IMR-90 (cell line): ENCODE measurements at regions not wholly inside any gene's neighbourhood (a gene's known extent, or its start where the extent isn't known, plus 50 kb on each side); places are given as distances from the start of the nearest gene placed in this dataset.

Source experiments
- ATAC-seq: fragments of 200-7000 bp; cut with Tn5 transposase; 2 replicates; pipeline ENCODE4 v1.9.1; 2020; ENCODE audit warnings: low read depth, mild to moderate bottlenecking, moderate library complexity
- BruUV-seq: library from RNA; stranded (reverse); fragments of 400-500 nt; replicated peaks from 2 replicates; lab custom pipeline; 2021; lab: Mats Ljungman, UMichigan
- CTCF ChIA-PET: fragments of 300-600 bp; formaldehyde crosslinking; extraction: SDS; loops from one replicate; lab custom pipeline; 2021; ENCODE audit warnings: antibody characterized with exemption; lab: Yijun Ruan, JAX
- POLR2A ChIA-PET: fragments of 300-600 bp; sonication (Branson Sonifier 250); formaldehyde crosslinking; loops from one replicate; lab custom pipeline; 2022; ENCODE audit warnings: antibody characterized with exemption; ENCODE audit not compliant: unreplicated experiment; lab: Charles Lee
- DNase-seq: peaks from one replicate; pipeline ENCODE4 v3.0.0; 2013
- H2AFZ ChIP-seq: replicated peaks from 2 replicates; pipeline ENCODE3; 2013; ENCODE audit warnings: low read length, mild to moderate bottlenecking; ENCODE audit not compliant: poor library complexity
- H2AK5ac ChIP-seq: 2 replicates; pipeline ENCODE4 v1.6.1; 2013; ENCODE audit warnings: low read depth, low read length, inconsistent platforms
- H2AK9ac ChIP-seq: replicated peaks from 2 replicates; pipeline ENCODE3; 2013; ENCODE audit warnings: mild to moderate bottlenecking, low read depth, low read length, moderate library complexity; ENCODE audit not compliant: poor library complexity
- H2BK120ac ChIP-seq: 2 replicates; pipeline ENCODE4 v1.6.1; 2013; ENCODE audit warnings: low read depth, low read length, inconsistent platforms
- H2BK15ac ChIP-seq: 3 replicates; pipeline ENCODE4 v1.6.1; 2013; ENCODE audit warnings: low read depth, low read length, inconsistent platforms
- H2BK20ac ChIP-seq: 2 replicates; pipeline ENCODE4 v1.6.1; 2013; ENCODE audit warnings: low read depth, mild to moderate bottlenecking, inconsistent platforms, low read length, moderate library complexity
- H2BK5ac ChIP-seq: 2 replicates; pipeline ENCODE4 v1.6.1; 2013; ENCODE audit warnings: mild to moderate bottlenecking, low read depth, low read length, inconsistent platforms; ENCODE audit not compliant: poor library complexity, severe bottlenecking
- H3K14ac ChIP-seq: replicated peaks from 2 replicates; pipeline ENCODE4 v1.6.1; 2013; ENCODE audit warnings: low read depth, low read length, inconsistent platforms
- H3K18ac ChIP-seq: 2 replicates; pipeline ENCODE4 v1.6.1; 2013; ENCODE audit warnings: low read depth, low read length, control low read depth
- H3K23ac ChIP-seq: 2 replicates; pipeline ENCODE4 v1.6.1; 2013; ENCODE audit warnings: low read depth, low read length, inconsistent platforms
- H3K27ac ChIP-seq: 2 replicates; pipeline ENCODE4 v1.5.1; 2013; ENCODE audit warnings: mild to moderate bottlenecking, control low read depth, low read length; ENCODE audit not compliant: insufficient read depth
- H3K27me3 ChIP-seq: 2 replicates; pipeline ENCODE4 v1.6.1; 2013; ENCODE audit warnings: low read length; ENCODE audit not compliant: control insufficient read depth, insufficient read depth
- H3K36me3 ChIP-seq: 2 replicates; pipeline ENCODE4 v1.6.1; 2013; ENCODE audit warnings: low read length, mixed read lengths; ENCODE audit not compliant: control insufficient read depth, insufficient read depth
- H3K4ac ChIP-seq: 2 replicates; pipeline ENCODE4 v1.6.1; 2013; ENCODE audit warnings: low read depth, low read length, inconsistent platforms
- H3K4me1 ChIP-seq: 2 replicates; pipeline ENCODE4 v1.6.1; 2013; ENCODE audit warnings: low read length, mixed read lengths; ENCODE audit not compliant: control insufficient read depth, insufficient read depth
- H3K4me2 ChIP-seq: 2 replicates; pipeline ENCODE4 v1.6.1; 2013; ENCODE audit warnings: low read depth, mild to moderate bottlenecking, control low read depth, low read length, moderate library complexity
- H3K4me3 ChIP-seq: 2 replicates; pipeline ENCODE4 v1.5.1; 2013; ENCODE audit warnings: low read depth, mild to moderate bottlenecking, control low read depth, low read length, moderate library complexity; ENCODE audit not compliant: insufficient read depth
- H3K56ac ChIP-seq: 2 replicates; pipeline ENCODE4 v1.6.1; 2013; ENCODE audit warnings: low read length, inconsistent platforms; ENCODE audit not compliant: insufficient read depth; ENCODE audit errors: extremely low read depth
- H3K79me1 ChIP-seq, 2 experiments: 2 replicates each; pipeline ENCODE4 v1.6.1; 2013; ENCODE audit warnings: low read length in 2 of 2, inconsistent platforms in 1 of 2, low read depth in 1 of 2
- H3K9ac ChIP-seq: 2 replicates; pipeline ENCODE4 v1.6.1; 2013; ENCODE audit warnings: low read depth, low read length, control low read depth
- H3K9me1 ChIP-seq: 2 replicates; pipeline ENCODE4 v1.6.1; 2013; ENCODE audit warnings: low read length, inconsistent platforms; ENCODE audit not compliant: insufficient read depth
- H3K9me3 ChIP-seq: 2 replicates; pipeline ENCODE4 v1.6.1; 2013; ENCODE audit warnings: low read length; ENCODE audit not compliant: control insufficient read depth, insufficient read depth
- H4K20me1 ChIP-seq: 2 replicates; pipeline ENCODE4 v1.6.1; 2013; ENCODE audit warnings: low read length, inconsistent platforms; ENCODE audit not compliant: insufficient read depth
- H4K5ac ChIP-seq: 2 replicates; pipeline ENCODE4 v1.6.1; 2013; ENCODE audit warnings: mild to moderate bottlenecking, low read depth, low read length, control low read depth
- H4K8ac ChIP-seq, 2 experiments: 2 replicates each; pipeline ENCODE4 v1.6.1; 2013; ENCODE audit warnings: low read depth in 2 of 2, low read length in 2 of 2, control low read depth in 1 of 2, inconsistent platforms in 1 of 2
- H4K91ac ChIP-seq: 2 replicates; pipeline ENCODE4 v1.6.1; 2013; ENCODE audit warnings: low read depth, low read length, inconsistent platforms; ENCODE audit not compliant: insufficient read depth
- CHD1 ChIP-seq: IDR thresholded peaks from 2 replicates; pipeline ENCODE4 v1.6.1; 2012; ENCODE audit warnings: low read depth, low read length, improper control_type of control experiment
- WGBS, 2 experiments: methylation state at CpG; one replicate each; pipeline versions ENCODE4 v1.1.5 to v1.1.7; 2013; ENCODE audit warnings: missing lambda C conversion rate in 2 of 2; ENCODE audit not compliant: insufficient read length in 1 of 2; ENCODE audit errors: extremely low coverage in 2 of 2; 5-methylcytosine and 5-hydroxymethylcytosine counted together
- dilution Hi-C: fragments of 300-500 bp; cut with HindIII; formaldehyde crosslinking; loops from one replicate; pipeline ENCODE4 v1.14.3; 2018; ENCODE audit warnings: low sequenced_read_pairs; ENCODE audit not compliant: unreplicated experiment
- in situ Hi-C: fragments of 300-500 bp; cut with MboI; formaldehyde crosslinking; loops from 3 replicates; pipeline ENCODE4 v1.14.3; 2019; ENCODE audit warnings: low sequenced_read_pairs, inconsistent platforms, mixed read lengths
- intact Hi-C: fragments of 100-400 bp; cut with micrococcal nuclease; formaldehyde crosslinking; loops from 2 replicates; pipeline ENCODE4 v1.10.0; 2022

GRCh38 chr14:40784860-40785259 lies 821.8 kb upstream of the LRFN5 start:
- POLR2A ChIA-PET = no interaction called here

More at GRCh38 chr14:40784860-40785259, 821.8 kb upstream of the LRFN5 start:
- H4K8ac ChIP-seq = no peak overlapping the region
- H3K27ac ChIP-seq = no peak overlapping the region
- H3K14ac ChIP-seq = no peak overlapping the region
- H2BK15ac ChIP-seq = no peak overlapping the region
- no peaks in the 10 kb centered on the region for H3K9me1 ChIP-seq
- no peaks in the 10 kb centered on the region for H3K36me3 ChIP-seq
- no peak for DNase-seq
- no peak overlapping the region for H3K4me2 ChIP-seq
- H3K56ac ChIP-seq = no peak overlapping the region
- H2BK20ac ChIP-seq = no peak overlapping the region
- TF ChIP-seq CHD1 = no peak
- WGBS, 2 experiments = 82% methylated on average over 4 of the region's 9 CpGs; no CpG with 5 or more reads in 1 of the 2 experiments
- no peak overlapping the region for H2BK5ac ChIP-seq
- no peak overlapping the region for H3K4ac ChIP-seq
- no peak overlapping the region for H3K9ac ChIP-seq
- no peak overlapping the region for H2BK120ac ChIP-seq
- H3K23ac ChIP-seq = no peak overlapping the region
- BruUV-seq = no TSS peak
- CTCF ChIA-PET = no interaction called here
- intact Hi-C loops (no loop called here), in situ Hi-C loops (no loop called here), dilution Hi-C loops (no loop called here)
- no peak overlapping the region for H4K91ac ChIP-seq
- no peak for ATAC-seq
- H3K79me1 ChIP-seq = no peaks in the 10 kb centered on the region
- no peak overlapping the region for H4K5ac ChIP-seq
- H3K9me3 ChIP-seq = peaks cover 5% of the 10 kb centered on the region
- H2AK9ac ChIP-seq = no peak overlapping the region
- no peak overlapping the region for H3K4me3 ChIP-seq
- no peaks in the 10 kb centered on the region for H3K4me1 ChIP-seq
- H3K27me3 ChIP-seq = no peaks in the 10 kb centered on the region
- H4K20me1 ChIP-seq = no peaks in the 10 kb centered on the region
- no peak overlapping the region for H2AK5ac ChIP-seq
- H3K18ac ChIP-seq = no peak overlapping the region
- no peak overlapping the region for H2AFZ ChIP-seq
